HCT116 (cell line): ENCODE measurements at regions not wholly inside any gene's neighbourhood (a gene's known extent, or its start where the extent isn't known, plus 50 kb on each side); places are given as distances from the start of the nearest gene placed in this dataset.

ENCODE experiments used
- ATAC-seq: fragments of 200-7000 bp; cut with Tn5 transposase; 2 replicates; pipeline ENCODE4 v1.9.1; 2020; ENCODE audit warnings: mild to moderate bottlenecking, moderate library complexity
- BruUV-seq: library from RNA; stranded (reverse); fragments of 400-500 nt; replicated peaks from 2 replicates; lab custom pipeline; 2021; lab: Mats Ljungman, UMichigan
- CTCF ChIA-PET: fragments of 300-600 bp; sonication (Branson Sonifier 250); formaldehyde crosslinking; loops from one replicate; lab custom pipeline; 2021; ENCODE audit warnings: antibody characterized with exemption; lab: Charles Lee
- POLR2A ChIA-PET: fragments of 300-600, 350-600 bp; sonication (Branson Sonifier 250); formaldehyde crosslinking; loops from one replicate; lab custom pipeline; 2021; ENCODE audit warnings: antibody characterized with exemption; lab: Charles Lee
- RAD21 ChIA-PET, 2 experiments: fragments of 300-600 bp; sonication (Branson Sonifier 250); formaldehyde crosslinking; loops; one replicate each; lab custom pipeline; 2023; ENCODE audit warnings: low total read pairs in 2 of 2; ENCODE audit not compliant: uncharacterized antibody in 2 of 2, unreplicated experiment in 2 of 2, low non-redundant PET in 1 of 2; lab: Charles Lee
- DNase-seq: peaks from one replicate; pipeline ENCODE4 v3.0.0-alpha.2; 2010; ENCODE audit warnings: low read depth, low spot score
- H2AFZ ChIP-seq: fragments of 200-600 bp; shearing (Covaris generic), sonication (generic); 2 replicates; pipeline ENCODE4 v1.6.1; 2017; ENCODE audit warnings: low read depth, mixed run types, mixed read lengths, antibody characterized with exemption, low read length; ENCODE audit not compliant: poor library complexity, severe bottlenecking
- H3K27ac ChIP-seq: 2 replicates; pipeline ENCODE4 v1.5.1; 2012; ENCODE audit warnings: low read depth, low read length
- H3K27me3 ChIP-seq: fragments of 200-600 bp; sonication (generic); 2 replicates; pipeline ENCODE4 v1.6.1; 2016; ENCODE audit warnings: mixed run types, low read length, mixed read lengths; ENCODE audit not compliant: insufficient read depth
- H3K36me3 ChIP-seq, 2 experiments: fragments of 200-500 bp in 1 of 2; fragments of 200-600 bp in 1 of 2; sonication (Bioruptor generic) in 1 of 2; sonication (generic) in 1 of 2; 2 replicates each; pipeline versions ENCODE4 v1.5.1 to v1.6.1; 2014 to 2016; ENCODE audit warnings: low read length in 2 of 2, inconsistent platforms in 1 of 2, mixed read lengths in 1 of 2, mixed run types in 1 of 2; ENCODE audit not compliant: insufficient read depth in 2 of 2, control insufficient read depth in 1 of 2
- H3K4me1 ChIP-seq, 2 experiments: fragments of 200-600 bp in 1 of 2; sonication (generic) in 1 of 2; 2 replicates each; pipeline versions ENCODE4 v1.5.1 to v1.6.1; 2012 to 2017; ENCODE audit warnings: low read length in 2 of 2, inconsistent platforms in 1 of 2, mild to moderate bottlenecking in 1 of 2, mixed read lengths in 1 of 2, mixed run types in 1 of 2, moderate library complexity in 1 of 2; ENCODE audit not compliant: insufficient read depth in 2 of 2, control insufficient read depth in 1 of 2
- H3K4me2 ChIP-seq: fragments of 200-600 bp; sonication (generic); 2 replicates; pipeline ENCODE4 v1.6.1; 2017; ENCODE audit warnings: mixed run types, low read length, mixed read lengths
- H3K4me3 ChIP-seq, 2 experiments: fragments of 200-600 bp in 1 of 2; sonication (generic) in 1 of 2; replicated peaks in 1 of 2; 2 replicates each; pipeline ENCODE4 v1.5.1; 2011 to 2016; ENCODE audit warnings: low read length in 2 of 2, control low read depth in 1 of 2, low read depth in 1 of 2, mild to moderate bottlenecking in 1 of 2, mixed read lengths in 1 of 2, mixed run types in 1 of 2
- H3K79me2 ChIP-seq: fragments of 200-600 bp; sonication (generic); 2 replicates; pipeline ENCODE4 v1.6.1; 2017; ENCODE audit warnings: mild to moderate bottlenecking, mixed run types, low read length, moderate library complexity, mixed read lengths; ENCODE audit not compliant: insufficient read depth
- H3K9ac ChIP-seq: fragments of 200-600 bp; sonication (generic); 2 replicates; pipeline ENCODE4 v1.6.1; 2016; ENCODE audit warnings: low read length, mixed read lengths
- H3K9me2 ChIP-seq: fragments of 200-600 bp; sonication (generic), shearing (Covaris generic); 2 replicates; pipeline ENCODE4 v1.6.1; 2017; ENCODE audit warnings: mixed run types, mild to moderate bottlenecking, moderate library complexity; ENCODE audit not compliant: insufficient read depth
- H3K9me3 ChIP-seq, 2 experiments: fragments of 200-500 bp in 1 of 2; fragments of 200-600 bp in 1 of 2; sonication (Bioruptor generic) in 1 of 2; sonication (generic) in 1 of 2; 2 replicates each; pipeline ENCODE4 v1.6.1; 2014 to 2017; ENCODE audit warnings: low read length in 2 of 2, mixed read lengths in 2 of 2, inconsistent platforms in 1 of 2, low read depth in 1 of 2, mild to moderate bottlenecking in 1 of 2, mixed run types in 1 of 2, moderate library complexity in 1 of 2; ENCODE audit not compliant: control insufficient read depth in 1 of 2, insufficient read depth in 1 of 2
- H4K20me1 ChIP-seq: fragments of 200-600 bp; sonication (generic), shearing (Covaris generic); 2 replicates; pipeline ENCODE4 v1.6.1; 2017; ENCODE audit warnings: mixed run types, mild to moderate bottlenecking, moderate library complexity; ENCODE audit not compliant: insufficient read depth
- POLR2AphosphoS5 ChIP-seq: IDR thresholded peaks from 2 replicates; pipeline ENCODE4 v1.6.1; 2011; ENCODE audit warnings: mild to moderate bottlenecking, low read depth, low read length, moderate library complexity
- TCF7L2 ChIP-seq: IDR thresholded peaks from 2 replicates; pipeline ENCODE4 v1.7.0; 2011; ENCODE audit warnings: borderline replicate concordance, inconsistent platforms; ENCODE audit not compliant: insufficient read depth, insufficient read length; ENCODE audit errors: extremely low read depth
- intact Hi-C: fragments of 100-400 bp; cut with micrococcal nuclease; formaldehyde crosslinking; loops from 2 replicates; pipeline ENCODE4 v1.10.0; 2022
- TF ChIP-seq, protein P1 (sequence below): IDR thresholded peaks from 2 replicates; pipeline ENCODE4 v1.6.1; 2012; ENCODE audit warnings: low read depth

DNA sequence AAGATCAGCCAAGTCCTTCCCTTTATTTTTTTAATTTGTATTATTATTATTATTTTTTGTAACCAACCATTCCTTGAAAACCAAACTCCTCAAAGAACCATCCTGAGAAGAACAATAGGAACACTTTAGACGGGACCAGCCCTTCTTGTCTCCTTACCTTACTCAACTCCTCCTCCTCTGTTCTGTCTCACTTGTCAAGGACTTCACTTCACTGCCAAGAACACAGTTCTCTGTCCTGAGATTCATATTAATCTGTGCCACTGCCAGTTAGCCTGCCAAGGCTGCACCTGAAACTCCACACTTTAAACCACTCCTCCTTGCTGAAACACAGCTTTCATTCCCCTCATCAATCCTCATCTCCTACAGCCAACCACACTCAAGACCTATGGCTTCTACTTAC lies 73.8 kb upstream of the ATP1A1 start:
- Histone ChIP-seq H3K4me1 (no peaks in the 10 kb centered on the region), H3K4me3 (no peak overlapping the region), H3K36me3 (no peaks in the 10 kb centered on the region), H3K9me3 (no peaks in the 10 kb centered on the region), H3K4me2 (no peak overlapping the region), H3K79me2 (no peaks in the 10 kb centered on the region), H3K27me3 (no peaks in the 10 kb centered on the region), H3K9ac (no peak overlapping the region), H4K20me1 (no peaks in the 10 kb centered on the region), H2AFZ (no peak overlapping the region), H3K27ac (no peak overlapping the region), H3K9me2 (no peaks in the 10 kb centered on the region)
- BruUV-seq, result no TSS peak
- no peak for ATAC-seq
- ChIA-PET RAD21 (no interaction called here), CTCF (no interaction called here), POLR2A (no interaction called here)
- DNase-seq, result no peak
- TF ChIP-seq POLR2AphosphoS5, result no peak
- intact Hi-C loops, result no loop called here

DNA sequence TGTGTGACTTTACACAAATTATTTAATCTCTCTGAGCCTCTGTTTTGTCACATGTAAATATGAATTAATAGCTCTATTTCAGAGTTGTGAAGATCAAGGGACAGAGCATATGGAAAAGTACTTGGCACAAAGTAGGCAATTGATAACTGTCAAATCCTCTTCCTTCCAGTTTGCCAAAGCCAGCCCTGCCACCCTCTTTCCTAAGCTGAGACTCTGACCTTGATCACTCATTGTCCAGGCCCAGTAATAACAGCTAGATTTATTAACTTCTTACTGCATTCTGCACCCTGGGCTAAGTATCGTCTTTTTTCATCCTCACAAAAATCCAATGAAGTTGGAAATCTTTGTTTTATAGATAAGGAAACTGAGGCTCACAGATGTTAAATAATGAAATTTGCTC lies 70.8 kb upstream of the ATP1A1 start:
- H3K4me3 ChIP-seq, result no peak overlapping the region
- no peak for ATAC-seq

More for the DNA sequence above, 70.8 kb upstream of the ATP1A1 start:
- TF ChIP-seq TCF7L2, result no peak
- TF ChIP-seq, protein P1, sequence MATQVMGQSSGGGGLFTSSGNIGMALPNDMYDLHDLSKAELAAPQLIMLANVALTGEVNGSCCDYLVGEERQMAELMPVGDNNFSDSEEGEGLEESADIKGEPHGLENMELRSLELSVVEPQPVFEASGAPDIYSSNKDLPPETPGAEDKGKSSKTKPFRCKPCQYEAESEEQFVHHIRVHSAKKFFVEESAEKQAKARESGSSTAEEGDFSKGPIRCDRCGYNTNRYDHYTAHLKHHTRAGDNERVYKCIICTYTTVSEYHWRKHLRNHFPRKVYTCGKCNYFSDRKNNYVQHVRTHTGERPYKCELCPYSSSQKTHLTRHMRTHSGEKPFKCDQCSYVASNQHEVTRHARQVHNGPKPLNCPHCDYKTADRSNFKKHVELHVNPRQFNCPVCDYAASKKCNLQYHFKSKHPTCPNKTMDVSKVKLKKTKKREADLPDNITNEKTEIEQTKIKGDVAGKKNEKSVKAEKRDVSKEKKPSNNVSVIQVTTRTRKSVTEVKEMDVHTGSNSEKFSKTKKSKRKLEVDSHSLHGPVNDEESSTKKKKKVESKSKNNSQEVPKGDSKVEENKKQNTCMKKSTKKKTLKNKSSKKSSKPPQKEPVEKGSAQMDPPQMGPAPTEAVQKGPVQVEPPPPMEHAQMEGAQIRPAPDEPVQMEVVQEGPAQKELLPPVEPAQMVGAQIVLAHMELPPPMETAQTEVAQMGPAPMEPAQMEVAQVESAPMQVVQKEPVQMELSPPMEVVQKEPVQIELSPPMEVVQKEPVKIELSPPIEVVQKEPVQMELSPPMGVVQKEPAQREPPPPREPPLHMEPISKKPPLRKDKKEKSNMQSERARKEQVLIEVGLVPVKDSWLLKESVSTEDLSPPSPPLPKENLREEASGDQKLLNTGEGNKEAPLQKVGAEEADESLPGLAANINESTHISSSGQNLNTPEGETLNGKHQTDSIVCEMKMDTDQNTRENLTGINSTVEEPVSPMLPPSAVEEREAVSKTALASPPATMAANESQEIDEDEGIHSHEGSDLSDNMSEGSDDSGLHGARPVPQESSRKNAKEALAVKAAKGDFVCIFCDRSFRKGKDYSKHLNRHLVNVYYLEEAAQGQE, result no peak
- H3K9ac ChIP-seq, result no peak overlapping the region
- ChIA-PET CTCF (no interaction called here), RAD21 (no interaction called here), POLR2A (no interaction called here)
- H3K27ac ChIP-seq, result no peak overlapping the region
- H3K36me3 ChIP-seq, result no peaks in the 10 kb centered on the region
- H3K9me2 ChIP-seq, result no peaks in the 10 kb centered on the region
- no peaks in the 10 kb centered on the region for H3K4me1 ChIP-seq
- DNase-seq, result no peak
- no peak overlapping the region for H3K4me2 ChIP-seq
- no peaks in the 10 kb centered on the region for H3K79me2 ChIP-seq
- no peaks in the 10 kb centered on the region for H3K9me3 ChIP-seq
- H4K20me1 ChIP-seq, result no peaks in the 10 kb centered on the region
- H2AFZ ChIP-seq, result no peak overlapping the region
- H3K27me3 ChIP-seq, result no peaks in the 10 kb centered on the region
- intact Hi-C loops, result no loop called here
- BruUV-seq, result no TSS peak
